Tibial nerve (tissue), 4 donors: ENCODE measurements at regions not wholly inside any gene's neighbourhood (a gene's known extent, or its start where the extent isn't known, plus 50 kb on each side); places are given as distances from the start of the nearest gene placed in this dataset.

Experiments
- DNase-seq, 2 donors: peaks; one replicate each; pipeline ENCODE4 v3.0.0-alpha.2; 2019; ENCODE audit warnings: low spot score in 2 of 2
- H3K27ac ChIP-seq, 4 donors: fragments of 200-600 bp; sonication (generic) in 3 of 4; one replicate each; pipeline ENCODE4 v1.5.1; 2017 to 2019; ENCODE audit warnings: mild to moderate bottlenecking in 1 of 4
- H3K27me3 ChIP-seq, 2 donors: fragments of 200-600 bp; sonication (generic) in 1 of 2; one replicate each; pipeline versions ENCODE4 v1.5.1 to v1.6.0; 2017 to 2019
- H3K36me3 ChIP-seq, 3 donors: fragments of 200-600 bp; sonication (generic); one replicate each; pipeline ENCODE4 v1.5.1; 2018 to 2019
- H3K4me1 ChIP-seq, 4 donors: fragments of 200-600 bp; sonication (generic) in 3 of 4; one replicate each; pipeline ENCODE4 v1.5.1; 2017 to 2019
- H3K4me3 ChIP-seq, 4 donors: fragments of 200-600 bp; sonication (generic) in 3 of 4; one replicate each; pipeline ENCODE4 v1.5.1; 2017 to 2019; ENCODE audit warnings: mild to moderate bottlenecking in 1 of 4, moderate library complexity in 1 of 4
- H3K9me3 ChIP-seq, 4 donors: fragments of 200-600 bp; sonication (generic) in 3 of 4; one replicate each; pipeline ENCODE4 v1.5.1; 2017 to 2019
- CTCF ChIP-seq, 5 experiments: fragments of 200-600 bp in 3 of 5; fragments of 450-650 bp in 2 of 5; sonication (generic) in 3 of 5; IDR thresholded peaks; one replicate each; pipeline ENCODE4 v1.5.1; 2016 to 2019; ENCODE audit warnings: antibody characterized with exemption in 5 of 5, mild to moderate bottlenecking in 3 of 5, moderate library complexity in 2 of 5
- EP300 ChIP-seq, 2 donors: sonication (generic); formaldehyde crosslinking; IDR thresholded peaks; one replicate each; pipeline ENCODE4 v1.6.1; 2017; ENCODE audit warnings: antibody characterized with exemption in 2 of 2, mild to moderate bottlenecking in 1 of 2
- POLR2A ChIP-seq, 2 donors: fragments of 450-650 bp; IDR thresholded peaks; one replicate each; pipeline ENCODE4 v1.6.1; 2017; ENCODE audit warnings: antibody characterized with exemption in 2 of 2, mild to moderate bottlenecking in 2 of 2, moderate library complexity in 2 of 2
- WGBS, 2 donors: methylation state at CpG; one replicate each; pipeline ENCODE4 v1.1.5; 2018; 5-methylcytosine and 5-hydroxymethylcytosine counted together

- TF ChIP-seq EP300 (IDR thresholded peaks at IDR 0.05) (no peak), CTCF (IDR thresholded peaks at IDR 0.05) (no peak), POLR2A (IDR thresholded peaks at IDR 0.05) (no peak)
- no peak for DNase-seq
- Histone ChIP-seq H3K4me3 (no peak overlapping the region), H3K9me3 (peaks cover 0 to 24% (median 0%) of the 10 kb centered on the region in 4 donors), H3K27ac (no peak overlapping the region), H3K27me3 (no peaks in the 10 kb centered on the region), H3K4me1 (no peaks in the 10 kb centered on the region), H3K36me3 (no peaks in the 10 kb centered on the region)
- WGBS, 2 donors, result 0 to 8% methylated on average over 1 of the region's 1 CpG
Observed at GRCh38 chr11:106224172-106224571, 146.7 kb downstream of the AASDHPPT start.

GRCh38 chr11:106228996-106229395, 151.5 kb downstream of the AASDHPPT start:
- H3K4me1 ChIP-seq, result no peaks in the 10 kb centered on the region
- WGBS, 2 donors, result 92 to 100% methylated on average over 1 of the region's 1 CpG
- peaks cover 0 to 8% (median 0%) of the 10 kb centered on the region in 4 donors for H3K9me3 ChIP-seq
- no peak for DNase-seq
- no peak overlapping the region for H3K4me3 ChIP-seq
- no peaks in the 10 kb centered on the region for H3K27me3 ChIP-seq
- no peaks in the 10 kb centered on the region for H3K36me3 ChIP-seq
- H3K27ac ChIP-seq, result no peak overlapping the region
- no peak for TF ChIP-seq POLR2A (IDR thresholded peaks at IDR 0.05)
- no peak for TF ChIP-seq CTCF (IDR thresholded peaks at IDR 0.05)
- no peak for TF ChIP-seq EP300 (IDR thresholded peaks at IDR 0.05)

GRCh38 chr11:106231591-106231990, 154.1 kb downstream of the AASDHPPT start:
- Histone ChIP-seq H3K4me1 (no peaks in the 10 kb centered on the region), H3K27ac (no peak overlapping the region), H3K27me3 (no peaks in the 10 kb centered on the region), H3K9me3 (peaks cover 0 to 8% (median 0%) of the 10 kb centered on the region in 4 donors), H3K36me3 (no peaks in the 10 kb centered on the region), H3K4me3 (no peak overlapping the region)
- 48 to 53% methylated on average over 2 of the region's 2 CpGs for WGBS, 2 donors
- TF ChIP-seq CTCF (IDR thresholded peaks at IDR 0.05) (no peak), POLR2A (IDR thresholded peaks at IDR 0.05) (no peak), EP300 (IDR thresholded peaks at IDR 0.05) (no peak)
- DNase-seq, result no peak

DNA sequence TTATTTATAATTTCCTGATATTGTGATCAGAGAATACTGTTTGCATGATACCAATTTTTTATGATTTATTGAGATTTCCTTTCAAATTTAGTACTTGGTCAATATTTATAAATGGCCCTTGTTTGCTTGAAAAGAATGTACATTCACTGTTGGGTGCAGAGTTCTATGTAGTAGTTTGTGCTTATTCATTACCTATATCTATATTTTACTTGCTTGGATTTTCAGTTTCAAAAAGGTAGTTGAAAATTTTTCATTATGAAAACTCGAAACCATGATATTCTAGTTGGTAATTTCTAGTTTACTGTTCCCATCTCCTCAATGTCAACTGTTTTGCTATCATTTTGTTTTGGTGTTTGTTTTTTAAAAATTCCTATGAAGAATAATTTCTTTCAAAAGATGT, 155.7 kb downstream of the AASDHPPT start:
- Histone ChIP-seq H3K4me1 (no peaks in the 10 kb centered on the region), H3K9me3 (peaks cover 0 to 8% (median 0%) of the 10 kb centered on the region in 4 donors), H3K36me3 (no peaks in the 10 kb centered on the region), H3K4me3 (no peak overlapping the region), H3K27me3 (no peaks in the 10 kb centered on the region), H3K27ac (no peak overlapping the region)
- TF ChIP-seq CTCF (IDR thresholded peaks at IDR 0.05), result no peak
- no peak for TF ChIP-seq EP300 (IDR thresholded peaks at IDR 0.05)
- WGBS, 2 donors, result 90 to 96% methylated on average over 1 of the region's 1 CpG
- DNase-seq, result no peak

DNA sequence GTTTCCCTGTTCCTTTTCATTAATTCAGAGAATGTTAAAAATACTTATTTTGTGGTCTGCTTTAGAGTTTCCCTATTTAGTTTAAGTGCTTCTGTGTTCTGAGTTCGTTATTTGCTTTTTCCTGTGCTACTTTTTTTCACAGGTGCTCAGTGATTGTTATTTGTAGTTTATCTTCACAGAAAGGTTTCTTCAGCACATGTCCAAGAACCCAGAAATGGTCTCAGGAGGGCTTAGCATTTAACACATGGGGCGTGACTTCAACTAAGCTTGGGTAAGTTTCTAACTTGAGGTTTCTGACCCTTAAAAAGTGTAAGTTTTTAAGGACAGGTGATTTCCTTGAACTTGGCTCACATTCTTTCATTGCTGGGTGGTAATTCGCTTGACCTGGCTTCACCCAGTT, 157.3 kb downstream of the AASDHPPT start:
- 83 to 93% methylated on average over 3 of the region's 3 CpGs for WGBS, 2 donors
- DNase-seq, result no peak
- no peak overlapping the region for H3K27ac ChIP-seq
- H3K9me3 ChIP-seq, result peaks cover 0 to 8% (median 0%) of the 10 kb centered on the region in 4 donors
- no peaks in the 10 kb centered on the region for H3K36me3 ChIP-seq
- TF ChIP-seq CTCF (IDR thresholded peaks at IDR 0.05) (no peak), EP300 (IDR thresholded peaks at IDR 0.05) (no peak), POLR2A (IDR thresholded peaks at IDR 0.05) (no peak)
- no peaks in the 10 kb centered on the region for H3K27me3 ChIP-seq
- no peak overlapping the region for H3K4me3 ChIP-seq
- no peaks in the 10 kb centered on the region for H3K4me1 ChIP-seq
